Mesodermal cell (in vitro differentiated cells): ENCODE measurements at regions not wholly inside any gene's neighbourhood (a gene's known extent, or its start where the extent isn't known, plus 50 kb on each side); places are given as distances from the start of the nearest gene placed in this dataset.
"Not testable (repeated sequence)": the region's sequence is repeated elsewhere in the genome, so short reads cannot be mapped to it uniquely, and the experiment has no call there.

Source experiments
- H3K27ac ChIP-seq: 2 replicates; pipeline ENCODE4 v1.7.0; 2013; ENCODE audit warnings: mild to moderate bottlenecking, low read depth, low read length, moderate library complexity; ENCODE audit not compliant: severe bottlenecking
- H3K36me3 ChIP-seq: 2 replicates; pipeline ENCODE4 v1.7.1; 2013; ENCODE audit warnings: mild to moderate bottlenecking, low read length, moderate library complexity; ENCODE audit not compliant: control insufficient read depth, insufficient read depth
- H3K4me1 ChIP-seq: one replicate; pipeline ENCODE4 v1.7.1; 2013; ENCODE audit warnings: mild to moderate bottlenecking, low read length; ENCODE audit not compliant: insufficient read depth, control insufficient read depth, poor library complexity, severe bottlenecking
- H3K4me3 ChIP-seq: 2 replicates; pipeline ENCODE4 v1.7.0; 2013; ENCODE audit warnings: low read length, control low read depth, mild to moderate bottlenecking; ENCODE audit not compliant: insufficient read depth, poor library complexity, severe bottlenecking; ENCODE audit errors: extremely low read depth
- H3K9me3 ChIP-seq: 2 replicates; pipeline ENCODE4 v1.7.1; 2013; ENCODE audit warnings: mild to moderate bottlenecking, low read length, moderate library complexity; ENCODE audit not compliant: control insufficient read depth
- WGBS, 2 experiments: methylation state at CpG; one replicate each; pipeline ENCODE4 v1.1.5; 2013; ENCODE audit warnings: missing lambda C conversion rate in 2 of 2; ENCODE audit not compliant: insufficient coverage in 2 of 2; 5-methylcytosine and 5-hydroxymethylcytosine counted together

GRCh38 chr10:28468707-28469483 is 64.0 kb upstream of the WAC start:
- H3K9me3 ChIP-seq: no peaks in the 10 kb centered on the region
- H3K4me1 ChIP-seq: no peaks in the 10 kb centered on the region
- no peaks in the 10 kb centered on the region for H3K36me3 ChIP-seq
- H3K4me3 ChIP-seq: no peak overlapping the region
- no peak overlapping the region for H3K27ac ChIP-seq
- WGBS, 2 experiments: 91 to 92% methylated on average over 5 to 7 of the region's 10 CpGs

GRCh38 chr10:28470873-28471651 is 61.9 kb upstream of the WAC start:
- Histone ChIP-seq H3K36me3 (no peaks in the 10 kb centered on the region), H3K27ac (no peak overlapping the region), H3K9me3 (no peaks in the 10 kb centered on the region), H3K4me3 (no peak overlapping the region), H3K4me1 (no peaks in the 10 kb centered on the region)
- WGBS, 2 experiments: 79 to 84% methylated on average over 3 to 9 of the region's 12 CpGs

- WGBS, 2 experiments: 97 to 100% methylated on average over 4 to 5 of the region's 6 CpGs
- no peak overlapping the region for H3K4me3 ChIP-seq
- H3K27ac ChIP-seq: no peak overlapping the region
- no peaks in the 10 kb centered on the region for H3K9me3 ChIP-seq
- H3K36me3 ChIP-seq: no peaks in the 10 kb centered on the region
- H3K4me1 ChIP-seq: no peaks in the 10 kb centered on the region
Observed at GRCh38 chr10:28471652-28472050, 61.3 kb upstream of the WAC start.

- Histone ChIP-seq H3K4me1 (peaks cover 5% of the 10 kb centered on the region), H3K27ac (no peak overlapping the region), H3K9me3 (no peaks in the 10 kb centered on the region), H3K36me3 (no peaks in the 10 kb centered on the region), H3K4me3 (no peak overlapping the region)
- 86% methylated on average over 1 of the region's 1 CpG; no CpG with 5 or more reads in 1 of the 2 experiments for WGBS, 2 experiments
Observed at GRCh38 chr10:28478646-28479045, 54.3 kb upstream of the WAC start.

- H3K27ac ChIP-seq: peak overlapping the region; percentile 37
- WGBS, 2 experiments: 88 to 94% methylated on average over 3 of the region's 5 CpGs
- H3K4me3 ChIP-seq: no peak overlapping the region
- H3K4me1 ChIP-seq: peaks cover 5% of the 10 kb centered on the region
- no peaks in the 10 kb centered on the region for H3K36me3 ChIP-seq
- H3K9me3 ChIP-seq: no peaks in the 10 kb centered on the region
Observed at GRCh38 chr10:28479425-28479865, 53.5 kb upstream of the WAC start.

GRCh38 chr10:28479927-28480627 is 52.8 kb upstream of the WAC start:
- H3K9me3 ChIP-seq: no peaks in the 10 kb centered on the region
- peak overlapping the region; percentile 37 for H3K27ac ChIP-seq
- WGBS, 2 experiments: 87 to 91% methylated on average over 4 of the region's 4 CpGs
- H3K36me3 ChIP-seq: no peaks in the 10 kb centered on the region
- peaks cover 5% of the 10 kb centered on the region for H3K4me1 ChIP-seq
- no peak overlapping the region for H3K4me3 ChIP-seq

- 84 to 89% methylated on average over 3 of the region's 3 CpGs for WGBS, 2 experiments
- H3K4me1 ChIP-seq: peaks cover 5% of the 10 kb centered on the region
- H3K4me3 ChIP-seq: no peak overlapping the region
- H3K36me3 ChIP-seq: no peaks in the 10 kb centered on the region
- no peak overlapping the region for H3K27ac ChIP-seq
- H3K9me3 ChIP-seq: no peaks in the 10 kb centered on the region
Observed at GRCh38 chr10:28480628-28480965, 52.3 kb upstream of the WAC start.

- not testable (repeated sequence) for H3K27ac ChIP-seq, H3K9me3 ChIP-seq, H3K36me3 ChIP-seq, H3K4me1 ChIP-seq, H3K4me3 ChIP-seq
- 93 to 98% methylated on average over 2 to 4 of the region's 5 CpGs for WGBS, 2 experiments
Observed at GRCh38 chr10:28481346-28481745, 51.6 kb upstream of the WAC start.

- no peaks in the 10 kb centered on the region for H3K9me3 ChIP-seq
- H3K27ac ChIP-seq: no peak overlapping the region
- no peak overlapping the region for H3K4me3 ChIP-seq
- WGBS, 2 experiments: no CpG with 5 or more reads among the region's 1 CpG
- H3K4me1 ChIP-seq: peaks cover 5% of the 10 kb centered on the region
- H3K36me3 ChIP-seq: no peaks in the 10 kb centered on the region
Observed at GRCh38 chr10:28481968-28482367, 51.0 kb upstream of the WAC start.
